ENCODE measurements at regions not wholly inside any gene's neighbourhood (a gene's known extent, or its start where the extent isn't known, plus 50 kb on each side); places are given as distances from the start of the nearest gene placed in this dataset.
A peak's percentile ranks its signal among the peaks of the same experiment; 100 is the strongest.
"Not testable (repeated sequence)": the region's sequence is repeated elsewhere in the genome, so short reads cannot be mapped to it uniquely, and the experiment has no call there.

- DNase-seq = no peak
Measured at GRCh38 chr5:133881576-133882388, 86.6 kb downstream of the C5orf15 start.

GRCh38 chr5:133878236-133878555 lies 90.2 kb downstream of the C5orf15 start:
- DNase-seq = no peak

DNA sequence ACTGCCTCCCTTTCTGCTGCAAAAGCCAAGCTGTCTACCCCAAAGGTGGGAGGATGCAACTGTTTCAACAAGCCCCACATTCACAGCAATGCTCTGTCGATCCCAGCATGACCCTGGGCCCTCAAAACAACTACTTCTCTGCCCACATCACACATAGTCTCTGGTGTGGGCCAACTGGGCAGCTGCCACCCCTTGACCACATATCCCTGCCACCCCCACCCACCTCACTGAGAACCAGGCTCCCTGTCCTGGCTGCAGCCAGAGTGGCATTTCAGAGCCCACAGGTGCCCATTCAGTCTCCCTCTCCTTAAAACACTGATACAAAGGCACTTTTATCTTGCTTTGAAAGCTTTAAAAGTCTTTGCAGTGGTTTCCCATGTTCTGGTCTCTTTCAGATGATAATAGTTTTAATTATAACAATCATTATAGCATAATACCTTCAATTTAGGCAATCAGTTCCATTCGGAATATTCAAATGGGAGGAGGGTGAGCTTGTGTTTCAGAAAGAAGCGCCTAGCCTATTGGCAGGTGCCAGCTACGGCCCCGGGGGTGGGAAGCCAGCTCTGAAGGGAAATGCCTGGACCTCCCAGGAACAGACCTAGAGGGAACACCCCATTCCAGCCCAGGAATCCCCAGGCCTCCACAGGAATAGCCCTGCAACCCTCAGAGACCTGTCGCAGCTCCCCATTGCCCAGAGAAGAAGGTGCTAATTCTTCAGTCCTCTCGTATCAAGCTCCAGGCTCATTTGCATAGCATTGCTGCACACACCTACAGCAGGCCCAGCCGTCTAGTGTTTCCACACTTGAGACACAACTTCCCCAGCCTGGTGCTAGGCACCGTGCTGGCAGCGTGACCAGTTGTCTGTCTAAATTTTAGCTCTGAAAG lies 90.8 kb downstream of the C5orf15 start:
- DNase-seq = no peak

DNA sequence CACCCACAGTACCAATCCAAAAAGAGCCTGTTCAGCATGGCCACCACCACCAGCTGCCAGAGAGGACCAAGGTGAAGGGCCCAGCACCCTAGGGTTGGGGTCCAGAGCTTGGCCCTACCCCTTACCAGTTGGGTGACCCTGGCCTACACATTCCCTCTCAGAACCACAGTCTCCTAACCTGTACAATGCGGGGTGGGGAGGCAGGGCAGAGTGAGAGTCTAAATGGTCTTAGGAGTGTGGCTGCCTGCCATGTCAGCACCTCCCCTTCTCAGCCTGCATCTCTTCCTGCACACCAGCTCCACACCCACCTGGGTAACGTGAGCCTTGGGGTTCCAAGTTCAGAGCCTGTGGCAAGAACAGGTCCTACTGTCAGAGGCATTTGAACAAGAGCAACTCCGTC lies 92.2 kb downstream of the C5orf15 start:
- DNase-seq = no peak

DNA sequence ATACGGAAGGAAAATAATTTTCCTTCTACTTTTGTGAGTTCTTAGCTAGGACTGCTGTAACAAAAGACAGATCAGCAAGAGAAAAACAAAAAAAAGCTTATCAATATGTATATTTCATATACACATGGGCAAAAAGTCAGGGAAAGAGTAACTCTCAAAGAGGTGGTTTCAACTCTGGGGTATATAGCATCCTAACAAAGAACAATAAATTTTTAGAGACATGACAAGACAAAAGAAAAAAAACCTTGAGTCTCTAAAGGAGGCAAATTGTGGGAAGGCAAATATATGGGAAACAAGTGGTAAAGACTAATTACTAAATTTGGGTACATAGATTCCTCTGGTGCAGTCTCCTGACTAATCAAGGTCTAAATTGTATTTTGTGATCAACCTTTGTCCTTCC lies 93.2 kb downstream of the C5orf15 start:
- DNase-seq = no peak

DNA sequence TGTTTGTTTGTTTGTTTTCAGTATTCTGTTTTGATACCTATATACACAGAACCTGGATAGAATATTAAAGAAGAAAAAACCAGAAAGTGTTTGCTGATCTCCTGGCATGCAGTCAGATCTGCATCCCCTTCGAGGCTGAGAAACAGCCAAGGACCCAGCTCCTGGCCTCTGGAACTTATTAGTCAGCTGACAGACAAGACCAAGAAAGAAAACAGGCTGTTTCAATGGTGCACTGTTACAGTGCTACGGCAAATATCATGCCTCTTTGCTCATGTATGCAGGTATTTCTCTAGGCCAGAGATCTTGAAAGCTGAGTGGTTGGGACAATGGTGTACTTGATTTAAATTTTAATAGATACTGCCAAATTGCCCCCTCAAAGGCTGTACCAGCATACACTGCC lies 95.0 kb downstream of the C5orf15 start:
- no peak for DNase-seq

DNA sequence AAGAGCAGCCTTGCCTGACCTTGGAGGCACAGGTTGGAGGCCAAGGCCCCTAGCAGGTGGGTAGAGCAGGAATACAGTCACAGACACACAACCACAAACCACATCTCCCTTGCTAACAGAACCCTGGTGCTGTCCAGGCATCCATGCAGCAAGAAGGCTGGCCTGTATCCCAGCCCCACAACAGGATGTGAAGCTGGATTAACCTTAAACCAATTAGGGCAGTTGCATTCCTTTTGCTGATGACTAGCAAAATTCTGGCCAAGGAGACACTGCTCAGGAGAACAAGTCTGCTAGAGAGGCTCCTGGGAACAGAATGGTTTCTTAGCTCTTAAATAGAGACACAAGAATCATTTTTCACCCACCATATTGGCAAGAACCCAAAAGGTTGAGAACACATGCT lies 97.8 kb downstream of the C5orf15 start:
- no peak for DNase-seq

DNA sequence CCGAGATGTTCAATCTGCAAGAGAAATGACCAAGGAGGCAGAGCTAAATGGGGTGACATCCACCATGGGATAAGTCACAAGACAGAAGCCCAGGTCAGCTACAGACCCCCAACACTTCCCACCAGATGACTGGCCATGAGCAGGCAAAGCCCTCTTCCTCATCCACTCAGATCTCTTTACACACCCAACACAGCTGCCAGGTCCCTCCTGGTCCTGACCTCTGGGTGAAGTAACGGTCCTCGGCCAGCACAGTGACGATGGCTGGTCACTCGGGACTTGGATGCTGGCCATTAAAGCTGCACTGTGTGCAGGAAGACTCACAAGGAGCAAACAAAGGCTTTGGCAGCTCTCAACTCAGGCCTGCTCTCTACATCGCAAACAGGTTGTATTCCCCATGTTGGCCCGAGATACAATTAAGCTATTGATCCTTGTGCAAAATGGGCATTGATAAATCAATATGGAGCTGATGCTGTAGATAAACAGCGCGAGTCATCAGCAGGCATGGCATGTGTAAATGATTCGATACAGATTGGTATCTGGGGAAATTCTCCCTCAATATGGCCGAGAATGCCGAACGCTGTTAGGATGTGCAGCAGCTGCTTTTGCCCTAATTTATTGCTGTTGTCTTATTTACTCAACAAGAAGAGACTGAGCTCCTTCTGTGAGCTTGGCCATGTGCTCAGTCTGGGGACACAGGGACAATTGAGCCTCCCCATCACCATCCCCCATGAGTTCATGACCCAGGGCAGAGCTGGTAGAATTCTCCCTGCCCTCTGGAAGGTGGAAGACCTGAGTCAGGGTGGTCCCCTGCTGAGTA lies 98.7 kb downstream of the C5orf15 start:
- DNase-seq = peak; percentile 40

DNA sequence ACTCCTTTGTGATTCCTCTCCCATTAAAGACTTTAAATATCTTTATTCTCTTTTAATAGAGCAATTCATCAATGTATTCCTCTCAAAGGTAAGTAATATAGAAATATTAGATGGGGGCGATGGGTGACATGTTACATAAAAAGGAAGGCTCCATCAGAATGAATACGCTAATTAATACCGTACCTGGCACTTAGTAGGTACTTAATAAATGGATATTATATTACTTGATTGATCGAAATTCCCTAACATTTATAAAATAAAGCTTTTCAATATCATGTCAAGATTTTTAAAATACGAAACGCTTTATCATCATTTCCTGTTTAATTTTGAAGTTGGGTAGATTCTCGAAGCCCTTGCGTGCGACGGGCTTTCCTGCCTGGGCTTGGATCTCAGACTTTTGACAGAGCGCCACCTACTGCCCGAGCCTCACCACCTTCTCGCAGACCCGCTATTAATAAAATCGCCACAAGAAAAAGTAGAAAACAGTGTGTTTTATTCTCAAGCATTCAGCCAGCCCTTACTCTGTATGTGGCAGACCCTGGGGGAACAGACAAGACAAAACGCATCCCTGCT lies 99.4 kb downstream of the C5orf15 start:
- peak; percentile 60 for DNase-seq

- DNase-seq = no peak
Measured at GRCh38 chr5:133867851-133868545, 100.4 kb downstream of the C5orf15 start.

- DNase-seq = no peak
Measured at GRCh38 chr5:133867341-133867740, 101.1 kb downstream of the C5orf15 start.

- DNase-seq = peak; percentile 12
Measured at GRCh38 chr5:133866903-133867245, 101.6 kb downstream of the C5orf15 start.

GRCh38 chr5:133866160-133866902 lies 102.1 kb downstream of the C5orf15 start:
- DNase-seq = no peak

DNA sequence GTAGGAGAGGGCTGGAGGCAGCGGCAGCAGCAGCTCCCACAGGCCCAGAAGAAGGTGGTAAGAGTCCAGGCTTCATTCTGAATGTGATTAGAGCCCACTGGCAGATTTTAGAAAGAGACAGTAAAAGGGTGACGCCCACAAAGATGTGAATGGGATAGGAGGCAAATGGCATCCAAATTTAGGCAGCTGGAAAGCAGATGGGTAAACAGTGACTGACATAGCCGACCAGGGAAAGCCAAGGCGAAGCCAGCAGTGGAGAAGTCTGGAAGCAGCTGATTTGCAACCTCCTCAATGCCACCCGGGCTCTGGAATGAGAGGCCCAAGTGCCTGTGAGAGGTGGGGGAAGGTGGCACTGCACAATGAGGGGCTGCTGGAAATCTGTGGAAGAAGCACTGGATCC lies 103.3 kb downstream of the C5orf15 start:
- no peak for DNase-seq

DNA sequence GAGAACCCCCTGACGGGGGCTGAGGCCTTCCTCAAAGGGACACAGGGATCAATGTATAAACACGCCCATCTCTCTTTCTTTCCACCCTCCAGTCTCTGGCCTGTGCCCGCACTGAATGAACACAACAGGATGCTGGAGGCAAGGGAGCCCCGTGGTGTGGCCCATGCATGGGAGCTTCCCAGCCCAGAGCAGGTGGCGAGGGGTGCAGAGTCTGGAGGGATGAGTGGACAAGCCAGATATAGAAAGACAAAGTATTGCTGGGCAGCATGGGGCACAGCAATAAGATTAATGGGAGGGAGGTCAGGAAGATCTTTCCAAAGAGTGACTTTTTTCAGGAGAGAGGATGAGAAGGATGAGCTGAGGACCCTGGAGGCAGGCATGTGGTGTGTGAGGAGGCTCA lies 103.7 kb downstream of the C5orf15 start:
- DNase-seq = no peak

- DNase-seq = no peak
Measured at GRCh38 chr5:133863857-133864585, 104.4 kb downstream of the C5orf15 start.

DNA sequence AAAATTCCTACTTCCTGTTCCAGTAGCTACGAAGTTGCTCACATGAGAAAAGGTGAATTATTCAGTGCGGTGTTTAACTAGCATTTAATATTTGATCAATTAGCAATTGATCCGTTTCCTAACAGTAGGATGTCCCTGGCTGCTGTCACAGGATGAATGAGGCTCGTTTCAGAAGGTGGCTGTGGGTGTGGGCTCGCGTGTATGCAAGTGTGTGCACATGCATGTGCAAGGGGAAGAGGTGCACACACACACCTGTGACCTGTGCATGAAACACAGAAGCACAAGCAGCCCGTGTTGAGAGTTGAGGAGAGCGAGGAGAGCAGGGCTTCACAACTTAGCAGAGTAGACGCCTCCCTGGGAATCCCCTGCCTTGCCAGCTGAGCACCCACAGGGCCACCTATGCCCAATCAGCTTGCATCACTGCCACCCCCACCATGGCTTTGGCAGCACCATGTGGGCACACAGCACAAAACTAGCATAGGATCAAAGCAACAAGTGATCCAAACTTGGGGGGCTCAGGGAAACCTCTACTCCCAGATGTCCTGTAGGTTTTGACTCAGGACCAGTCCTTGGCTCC lies 107.2 kb downstream of the C5orf15 start:
- DNase-seq = no peak

DNA sequence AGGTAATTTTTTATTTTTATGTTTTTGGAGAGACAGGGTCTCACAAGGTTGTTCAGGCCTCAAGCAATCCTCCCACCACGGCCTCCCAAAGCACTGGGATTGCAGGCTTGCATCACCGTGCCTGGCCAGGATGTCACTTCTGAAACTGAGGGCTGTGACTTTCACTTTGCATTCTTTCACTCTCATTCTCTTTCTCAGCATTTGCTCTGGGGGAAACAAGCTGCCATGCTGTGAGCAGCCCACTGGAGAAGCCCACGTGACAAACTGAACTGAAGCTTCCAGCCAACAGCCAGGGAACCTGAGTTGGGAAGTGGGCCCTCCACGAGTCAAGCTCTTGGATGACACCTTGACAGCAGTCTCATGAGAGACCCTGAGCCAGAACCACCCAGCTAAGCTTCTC lies 109.4 kb downstream of the C5orf15 start:
- DNase-seq = no peak

GRCh38 chr5:133857595-133858313 lies 110.7 kb downstream of the C5orf15 start:
- DNase-seq = not testable (repeated sequence)

GRCh38 chr5:133854554-133854953 lies 113.9 kb downstream of the C5orf15 start:
- DNase-seq = no peak
